ENCODE measurements at regions not wholly inside any gene's neighbourhood (a gene's known extent, or its start where the extent isn't known, plus 50 kb on each side); places are given as distances from the start of the nearest gene placed in this dataset.
"Not testable (repeated sequence)": the region's sequence is repeated elsewhere in the genome, so short reads cannot be mapped to it uniquely, and the experiment has no call there.

GRCh38 chr20:1845163-1845523, 50.1 kb upstream of the SIRPA start:
- no peak for DNase-seq (ENCODE audit: low read depth in 2 of 2, low spot score in 1 of 2)

- no peak for DNase-seq (ENCODE audit: low read depth in 2 of 2, low spot score in 1 of 2)
Observed at GRCh38 chr20:1844325-1845162, 50.7 kb upstream of the SIRPA start.

DNA sequence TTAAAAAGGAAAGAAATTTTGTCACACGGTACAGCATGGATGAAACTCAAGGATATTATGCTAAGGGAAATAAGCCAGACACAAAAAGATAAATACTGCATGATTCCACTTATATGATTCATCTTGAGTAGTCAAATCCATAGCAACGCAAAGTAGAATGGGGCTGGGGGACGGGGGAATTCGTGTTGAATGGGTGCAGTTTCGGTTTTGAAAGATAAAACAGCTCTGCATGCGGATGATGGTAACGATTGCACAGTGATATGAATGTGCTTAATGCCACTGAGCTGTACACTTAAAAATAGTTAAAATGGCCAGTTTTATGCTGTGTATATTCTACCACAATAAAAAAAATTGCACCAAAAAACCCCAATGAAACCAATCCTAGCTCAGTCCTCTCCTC, 52.9 kb upstream of the SIRPA start:
- DNase-seq (ENCODE audit: low read depth in 2 of 2, low spot score in 1 of 2): no peak

GRCh38 chr20:1841554-1842140, 53.6 kb upstream of the SIRPA start:
- DNase-seq (ENCODE audit: low read depth in 2 of 2, low spot score in 1 of 2): no peak

DNA sequence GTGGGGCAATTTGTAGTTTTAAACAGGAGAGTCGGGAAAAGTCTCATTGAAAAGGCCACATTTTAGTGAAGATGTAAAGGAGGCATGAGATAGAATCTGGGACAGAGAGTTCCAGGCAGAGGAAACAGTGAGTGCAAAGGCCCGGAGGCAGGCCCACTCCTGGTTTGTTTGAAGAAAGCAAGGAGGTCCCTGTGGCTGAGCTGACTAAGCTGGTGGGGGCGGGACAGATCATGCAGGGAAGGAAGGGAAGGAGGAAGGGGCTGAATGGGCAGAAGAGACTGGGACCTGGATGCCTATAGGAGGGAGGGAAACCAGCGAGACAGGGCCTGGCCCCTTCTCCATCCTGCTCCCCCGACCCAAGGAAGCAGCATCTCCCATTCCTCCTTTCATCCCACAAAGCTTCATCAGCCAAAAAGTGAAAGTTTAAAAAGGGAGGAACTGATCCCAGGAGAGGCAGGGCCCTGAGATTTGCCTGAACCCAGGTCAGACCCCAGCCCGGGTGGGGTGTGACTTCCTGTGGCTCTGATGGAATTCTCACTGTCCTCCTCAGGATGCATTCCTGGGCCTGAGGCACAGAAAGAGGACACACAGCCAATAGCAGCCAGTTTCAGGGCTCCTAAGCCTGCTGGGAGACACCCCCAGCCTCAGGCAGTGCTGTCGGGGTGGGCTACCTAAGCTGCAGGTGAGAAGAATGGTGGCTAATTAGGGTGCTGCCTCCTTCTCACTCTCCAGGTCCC, 54.2 kb upstream of the SIRPA start:
- DNase-seq (ENCODE audit: low read depth in 2 of 2, low spot score in 1 of 2): no peak

DNA sequence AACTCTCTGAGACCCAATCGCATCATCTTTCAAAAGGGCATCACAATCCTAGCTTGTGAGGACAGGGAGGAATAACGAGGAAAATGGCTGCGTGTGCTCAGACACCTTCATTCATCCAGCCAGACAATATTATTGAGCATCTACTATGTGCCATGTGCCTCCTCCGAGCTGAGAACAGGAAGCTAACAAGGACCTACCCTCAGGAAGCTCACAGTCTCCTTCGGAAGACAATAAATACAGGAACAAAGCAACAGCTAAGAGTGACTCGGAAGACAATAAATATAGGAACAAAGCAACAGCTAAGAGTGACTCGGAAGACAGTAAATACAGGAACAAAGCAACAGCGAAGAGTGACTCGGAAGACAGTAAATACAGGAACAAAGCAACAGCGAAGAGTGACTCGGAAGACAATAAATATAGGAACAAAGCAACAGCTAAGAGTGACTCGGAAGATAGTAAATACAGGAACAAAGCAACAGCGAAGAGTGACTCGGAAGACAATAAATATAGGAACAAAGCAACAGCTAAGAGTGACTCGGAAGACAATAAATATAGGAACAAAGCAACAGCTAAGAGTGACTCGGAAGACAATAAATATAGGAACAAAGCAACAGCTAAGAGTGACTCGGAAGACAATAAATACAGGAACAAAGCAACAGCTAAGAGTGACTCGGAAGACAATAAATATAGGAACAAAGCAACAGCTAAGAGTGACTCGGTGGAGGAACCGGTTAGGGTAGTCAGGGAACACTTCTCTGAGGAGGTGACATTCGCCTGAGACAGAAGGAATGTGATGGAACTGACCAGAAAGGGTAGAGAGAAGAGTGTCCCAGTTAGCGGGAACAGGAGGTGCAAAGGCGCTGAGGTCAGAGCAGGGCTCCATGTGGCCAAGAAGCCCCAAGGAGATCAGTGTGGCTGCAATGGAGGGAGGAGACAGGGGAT, 55.6 kb upstream of the SIRPA start:
- DNase-seq (ENCODE audit: low read depth in 2 of 2, low spot score in 1 of 2): not testable (repeated sequence)

- no peak for DNase-seq (ENCODE audit: low read depth in 2 of 2, low spot score in 1 of 2)
Observed at GRCh38 chr20:1838556-1839279, 56.5 kb upstream of the SIRPA start.

DNA sequence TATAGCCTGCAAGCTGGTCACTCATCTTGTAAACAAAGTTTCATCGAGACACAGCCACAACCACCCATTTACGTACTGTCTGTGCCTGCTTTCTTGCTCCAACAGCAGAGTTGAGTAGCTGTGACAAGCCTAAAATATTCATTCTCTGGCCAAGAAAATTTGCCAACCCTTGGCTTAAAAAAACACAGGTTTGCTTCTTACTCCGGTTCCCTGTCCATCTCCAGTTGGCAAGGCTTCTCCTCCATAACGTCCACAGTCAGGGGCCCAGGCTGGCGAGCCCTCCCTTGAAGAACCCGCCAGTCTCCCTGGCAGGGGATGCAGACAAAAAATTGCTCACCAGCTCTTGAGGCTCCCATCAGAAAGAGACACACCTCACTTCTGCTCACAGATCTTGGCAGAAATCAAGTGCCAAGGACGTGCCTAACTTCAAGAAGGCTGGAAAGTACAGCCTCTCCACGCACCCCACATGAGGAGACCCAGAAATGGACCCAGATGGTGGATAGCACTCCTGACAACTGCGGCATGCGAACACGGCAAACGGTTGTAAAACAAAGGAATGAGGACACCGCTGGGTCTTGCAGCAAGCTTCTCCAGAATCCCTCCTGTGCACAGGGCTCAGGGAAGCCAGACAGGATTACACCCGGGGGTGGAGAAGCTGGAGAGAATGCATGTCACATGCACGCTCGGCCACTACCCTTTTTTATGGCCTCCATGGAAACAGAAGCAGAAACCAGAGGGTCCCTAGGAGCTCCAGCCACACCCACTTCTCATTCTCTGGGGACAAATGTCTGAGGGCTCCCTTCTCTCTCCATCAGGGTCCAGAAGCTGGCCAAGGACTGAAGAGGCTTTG, 59.8 kb upstream of the SIRPA start:
- no peak for DNase-seq (ENCODE audit: low read depth in 2 of 2, low spot score in 1 of 2)

GRCh38 chr20:1833728-1834726, 61.2 kb upstream of the SIRPA start:
- DNase-seq (ENCODE audit: low read depth in 2 of 2, low spot score in 1 of 2): no peak

- DNase-seq (ENCODE audit: low read depth in 2 of 2, low spot score in 1 of 2): no peak
Observed at GRCh38 chr20:1833216-1833615, 62.0 kb upstream of the SIRPA start.

- no peak for DNase-seq (ENCODE audit: low read depth in 2 of 2, low spot score in 1 of 2)
Observed at GRCh38 chr20:1832634-1833033, 62.6 kb upstream of the SIRPA start.

- no peak for DNase-seq (ENCODE audit: low read depth in 2 of 2, low spot score in 1 of 2)
Observed at GRCh38 chr20:1831606-1832005, 63.6 kb upstream of the SIRPA start.

DNA sequence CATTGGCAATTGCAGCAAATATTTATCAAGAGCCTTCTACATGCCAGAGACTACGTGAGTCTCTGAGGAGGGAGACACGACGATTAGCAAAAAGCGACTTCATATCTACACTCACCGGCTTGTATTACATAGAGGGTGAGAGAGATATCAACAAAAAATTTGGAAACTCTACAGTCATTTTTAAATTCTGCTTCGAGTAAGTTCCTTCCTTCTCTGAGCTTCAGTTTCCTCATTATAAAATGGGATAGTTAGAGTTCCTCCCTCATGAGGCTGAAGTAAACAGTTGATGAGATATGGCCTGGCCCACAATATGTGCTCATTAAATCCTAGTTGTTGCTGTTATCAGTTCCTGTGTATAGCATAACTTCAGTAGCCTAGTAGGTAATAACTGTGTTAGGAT, 64.1 kb upstream of the SIRPA start:
- no peak for DNase-seq (ENCODE audit: low read depth in 2 of 2, low spot score in 1 of 2)

GRCh38 chr20:1830240-1830639, 65.0 kb upstream of the SIRPA start:
- DNase-seq (ENCODE audit: low read depth in 2 of 2, low spot score in 1 of 2): no peak

GRCh38 chr20:1829531-1829930, 65.7 kb upstream of the SIRPA start:
- no peak for DNase-seq (ENCODE audit: low read depth in 2 of 2, low spot score in 1 of 2)

DNA sequence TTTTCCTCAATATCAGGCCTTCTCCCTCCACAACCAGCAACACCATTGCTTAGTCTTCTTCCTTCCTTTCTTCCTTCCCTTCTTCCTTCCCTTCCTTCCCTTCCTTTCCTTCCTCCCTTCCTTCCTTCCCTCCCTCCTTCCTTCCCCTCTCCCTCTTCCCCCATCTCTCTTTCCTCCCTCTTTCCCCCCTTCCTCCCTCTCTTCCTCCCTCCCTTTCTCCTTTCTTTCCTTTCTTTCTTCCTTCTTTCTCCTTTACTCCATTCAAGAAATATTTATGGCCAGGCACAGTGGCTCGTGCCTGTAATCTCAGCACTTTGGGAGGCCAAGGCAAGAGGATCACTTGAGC, 66.4 kb upstream of the SIRPA start:
- DNase-seq (ENCODE audit: low read depth in 2 of 2, low spot score in 1 of 2): no peak

DNA sequence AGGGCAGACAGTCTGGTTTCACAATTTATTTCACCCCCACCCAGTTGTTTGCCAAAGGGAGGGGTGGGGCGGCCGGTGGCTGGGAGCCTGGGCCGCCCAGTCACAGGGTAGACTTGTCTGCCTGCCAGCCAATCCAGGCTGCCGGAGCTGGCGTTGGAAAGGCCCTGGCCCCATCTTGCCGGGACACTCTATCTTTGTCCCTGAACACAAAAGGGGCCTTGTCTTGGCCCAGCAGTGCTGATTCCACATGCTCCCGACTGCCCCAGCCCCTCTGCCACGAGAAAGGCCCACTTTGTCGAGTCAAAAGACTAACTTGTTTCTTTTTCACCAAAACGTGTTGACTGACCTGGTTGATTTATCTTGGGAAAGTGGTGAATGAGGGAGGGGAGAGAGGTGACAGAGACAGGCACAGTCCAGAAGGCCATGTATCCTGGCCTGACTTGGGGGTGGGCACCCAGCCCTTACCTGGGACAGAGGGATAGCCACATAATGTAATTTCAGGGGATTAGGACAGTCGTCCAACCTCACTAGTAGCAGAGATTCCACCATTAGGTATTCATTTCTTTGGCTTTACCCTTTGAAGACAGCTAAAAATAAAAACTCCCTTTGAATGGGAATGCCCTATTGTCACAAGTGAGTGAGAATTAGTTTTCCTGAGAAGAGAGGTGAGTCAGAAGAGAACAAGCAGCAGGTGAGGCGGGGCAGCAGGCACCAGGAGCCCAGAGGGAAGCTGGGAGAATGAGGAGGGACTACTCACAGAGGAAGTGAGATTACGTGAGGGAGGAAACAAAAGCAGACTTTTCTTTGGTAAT, 67.0 kb upstream of the SIRPA start:
- no peak for DNase-seq (ENCODE audit: low read depth in 2 of 2, low spot score in 1 of 2)

- DNase-seq (ENCODE audit: low read depth in 2 of 2, low spot score in 1 of 2): no peak
Observed at GRCh38 chr20:1827510-1827973, 67.7 kb upstream of the SIRPA start.
